Transverse colon (tissue), 4 donors: ENCODE measurements at regions not wholly inside any gene's neighbourhood (a gene's known extent, or its start where the extent isn't known, plus 50 kb on each side); places are given as distances from the start of the nearest gene placed in this dataset.

Experiments
- DNase-seq: peaks from one replicate; pipeline ENCODE4 v3.0.0-alpha.2; 2019
- H3K27ac ChIP-seq, 4 donors: fragments of 200-600 bp; sonication (generic); 2 replicates each; pipeline ENCODE4 v1.5.1; 2016 to 2018; ENCODE audit warnings: inconsistent platforms in 4 of 4
- H3K27me3 ChIP-seq: fragments of 200-600 bp; sonication (generic); 2 replicates; pipeline ENCODE4 v1.5.1; 2017; ENCODE audit warnings: inconsistent platforms
- H3K36me3 ChIP-seq, 4 donors: fragments of 200-600 bp; sonication (generic); 2 replicates each; pipeline ENCODE4 v1.5.1; 2017 to 2019; ENCODE audit warnings: inconsistent platforms in 4 of 4
- H3K4me1 ChIP-seq, 4 donors: fragments of 200-600 bp; sonication (generic); 2 replicates each; pipeline ENCODE4 v1.5.1; 2017 to 2020; ENCODE audit warnings: inconsistent platforms in 4 of 4
- H3K4me3 ChIP-seq, 4 donors: fragments of 200-600 bp; sonication (generic); 1 replicate in 1 of 4; 2 replicates in 3 of 4; pipeline versions ENCODE4 v1.5.1 to v1.6.1; 2017 to 2019; ENCODE audit warnings: inconsistent platforms in 4 of 4
- H3K9me3 ChIP-seq, 2 donors: fragments of 200-600 bp; sonication (generic); 2 replicates each; pipeline ENCODE4 v1.5.1; 2017 to 2019; ENCODE audit warnings: inconsistent platforms in 2 of 2
- EP300 ChIP-seq: sonication (generic); formaldehyde crosslinking; IDR thresholded peaks from one replicate; pipeline ENCODE4 v1.6.1; 2017; ENCODE audit warnings: antibody characterized with exemption, low read depth
- POLR2A ChIP-seq: fragments of 450-650 bp; IDR thresholded peaks from one replicate; pipeline ENCODE4 v1.6.1; 2016; ENCODE audit warnings: antibody characterized with exemption, mild to moderate bottlenecking, moderate library complexity
- POLR2AphosphoS5 ChIP-seq, 3 donors: sonication (generic); formaldehyde crosslinking; IDR thresholded peaks; one replicate each; pipeline ENCODE4 v1.6.1; 2016; ENCODE audit warnings: antibody characterized with exemption in 3 of 3
- WGBS, 2 donors: methylation state at CpG; one replicate each; pipeline ENCODE4 v1.1.5; 2018; ENCODE audit warnings: low coverage in 1 of 2; 5-methylcytosine and 5-hydroxymethylcytosine counted together
- in situ Hi-C, 4 donors: fragments of 200-750 bp; cut with MboI; loops; one replicate each; pipeline versions ENCODE4 v1.15.0 to v1.15.1; 2017; ENCODE audit warnings: low sequenced_read_pairs in 3 of 4, low pct_ligation_motif_present in 1 of 4, low pct_unique_long_range_greater_than_20kb in 1 of 4
- intact Hi-C: fragments of 100-400 bp; cut with DNase I; formaldehyde crosslinking; loops from one replicate; pipeline ENCODE4 v1.15.1; 2023; ENCODE audit warnings: low total_unique reads
- TF ChIP-seq, protein P1 (sequence below), 5 experiments: fragments of 200-600 bp in 3 of 5; fragments of 450-650 bp in 2 of 5; sonication (generic) in 3 of 5; IDR thresholded peaks; 1 replicate in 2 of 5; 2 replicates in 3 of 5; pipeline ENCODE4 v1.5.1; 2016 to 2017; ENCODE audit warnings: antibody characterized with exemption in 5 of 5, inconsistent platforms in 3 of 5, mild to moderate bottlenecking in 2 of 5, moderate library complexity in 1 of 5

DNA sequence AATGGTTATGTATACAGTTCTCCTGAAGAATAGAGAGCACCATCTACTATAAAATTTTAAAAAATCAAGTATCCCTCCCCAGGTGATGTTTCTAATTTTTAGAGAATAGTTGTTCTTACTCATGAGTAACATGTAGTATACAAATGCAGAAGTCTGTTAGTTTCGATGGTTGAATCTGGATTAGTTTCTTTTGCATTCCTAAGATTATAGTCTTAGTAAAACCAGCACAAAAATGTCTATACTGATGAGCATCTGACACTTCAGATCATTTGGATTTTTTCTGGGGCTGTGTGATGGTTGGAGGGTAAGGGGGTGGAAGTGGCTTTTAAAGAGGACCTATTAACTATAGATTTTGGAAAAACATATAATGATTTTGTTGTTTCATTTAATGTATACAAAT lies 167.3 kb upstream of the SGO1 start:
- no peak overlapping the region for H3K27ac ChIP-seq
- in situ Hi-C loops (no loop called here), intact Hi-C loops (no loop called here)
- no peaks in the 10 kb centered on the region for H3K27me3 ChIP-seq
- 75 to 95% methylated on average over 1 of the region's 1 CpG for WGBS, 2 donors
- no peak for TF ChIP-seq POLR2A
- no peak for TF ChIP-seq EP300
- TF ChIP-seq POLR2AphosphoS5 (IDR thresholded peaks at IDR 0.05): no peak
- TF ChIP-seq, protein P1, sequence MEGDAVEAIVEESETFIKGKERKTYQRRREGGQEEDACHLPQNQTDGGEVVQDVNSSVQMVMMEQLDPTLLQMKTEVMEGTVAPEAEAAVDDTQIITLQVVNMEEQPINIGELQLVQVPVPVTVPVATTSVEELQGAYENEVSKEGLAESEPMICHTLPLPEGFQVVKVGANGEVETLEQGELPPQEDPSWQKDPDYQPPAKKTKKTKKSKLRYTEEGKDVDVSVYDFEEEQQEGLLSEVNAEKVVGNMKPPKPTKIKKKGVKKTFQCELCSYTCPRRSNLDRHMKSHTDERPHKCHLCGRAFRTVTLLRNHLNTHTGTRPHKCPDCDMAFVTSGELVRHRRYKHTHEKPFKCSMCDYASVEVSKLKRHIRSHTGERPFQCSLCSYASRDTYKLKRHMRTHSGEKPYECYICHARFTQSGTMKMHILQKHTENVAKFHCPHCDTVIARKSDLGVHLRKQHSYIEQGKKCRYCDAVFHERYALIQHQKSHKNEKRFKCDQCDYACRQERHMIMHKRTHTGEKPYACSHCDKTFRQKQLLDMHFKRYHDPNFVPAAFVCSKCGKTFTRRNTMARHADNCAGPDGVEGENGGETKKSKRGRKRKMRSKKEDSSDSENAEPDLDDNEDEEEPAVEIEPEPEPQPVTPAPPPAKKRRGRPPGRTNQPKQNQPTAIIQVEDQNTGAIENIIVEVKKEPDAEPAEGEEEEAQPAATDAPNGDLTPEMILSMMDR (IDR thresholded peaks at IDR 0.05): no peak
- no peak overlapping the region for H3K4me3 ChIP-seq
- no peaks in the 10 kb centered on the region for H3K9me3 ChIP-seq
- H3K4me1 ChIP-seq: no peaks in the 10 kb centered on the region
- H3K36me3 ChIP-seq: no peaks in the 10 kb centered on the region
- no peak for DNase-seq

DNA sequence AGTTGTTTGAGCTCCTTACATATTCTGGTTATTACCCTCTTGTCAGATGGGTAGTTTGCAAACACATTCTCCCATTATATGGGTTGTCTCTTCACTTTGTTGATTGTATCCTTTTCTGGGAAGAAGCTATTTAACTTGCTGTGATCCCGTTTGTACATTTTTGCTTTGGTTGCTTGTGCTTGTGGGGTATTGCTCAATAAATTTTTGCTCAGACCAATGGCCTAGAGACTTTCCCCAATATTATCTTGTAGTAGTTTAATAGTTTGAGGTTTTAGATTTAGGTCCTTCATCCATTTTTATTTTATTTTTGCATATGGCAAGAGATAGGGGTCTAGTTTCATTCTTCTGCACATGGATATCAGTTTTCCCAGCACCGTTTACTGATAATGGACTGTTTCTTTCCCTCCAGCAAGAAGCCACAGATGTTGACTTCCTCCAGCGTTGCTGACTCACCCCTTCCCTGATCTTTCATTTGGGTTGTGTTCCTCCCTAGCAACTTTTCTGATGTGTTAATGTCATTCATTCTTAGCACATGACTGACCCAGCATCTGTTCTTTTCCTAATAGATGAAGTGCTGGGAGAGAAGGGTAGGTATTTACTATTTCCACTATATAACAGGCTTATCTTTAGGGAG lies 166.7 kb upstream of the SGO1 start:
- DNase-seq: no peak
- no peaks in the 10 kb centered on the region for H3K27me3 ChIP-seq
- 58 to 75% methylated on average over 3 of the region's 3 CpGs for WGBS, 2 donors
- H3K9me3 ChIP-seq: no peaks in the 10 kb centered on the region
- intact Hi-C loops: no loop called here
- no peak overlapping the region for H3K4me3 ChIP-seq
- in situ Hi-C loops: no loop called here
- H3K4me1 ChIP-seq: no peaks in the 10 kb centered on the region
- H3K36me3 ChIP-seq: no peaks in the 10 kb centered on the region
- TF ChIP-seq POLR2A (no peak), POLR2AphosphoS5 (IDR thresholded peaks at IDR 0.05) (no peak), EP300 (no peak)
- TF ChIP-seq, protein P1 (IDR thresholded peaks at IDR 0.05): no peak
- no peak overlapping the region for H3K27ac ChIP-seq

DNA sequence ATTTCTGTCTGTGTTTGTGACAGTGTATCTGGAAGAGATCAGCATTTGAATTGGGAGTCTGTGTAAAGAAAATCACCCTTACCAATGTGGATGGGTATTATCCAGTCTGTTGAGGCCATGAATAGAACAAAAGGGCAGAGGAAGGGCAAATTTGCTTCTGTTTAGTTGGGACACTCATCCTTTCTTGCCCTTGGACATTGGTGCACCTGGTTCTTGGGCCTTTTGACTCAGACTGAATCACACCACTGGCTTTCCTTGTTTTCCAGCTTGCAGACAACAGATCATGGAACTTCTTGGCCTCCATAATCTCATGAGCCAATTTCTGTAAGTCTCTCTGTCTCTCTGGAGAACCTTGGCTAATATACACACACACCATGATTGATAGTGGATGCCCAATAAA lies 164.4 kb upstream of the SGO1 start:
- TF ChIP-seq POLR2AphosphoS5 (IDR thresholded peaks at IDR 0.05) (no peak), EP300 (no peak), POLR2A (no peak)
- TF ChIP-seq, protein P1 (IDR thresholded peaks at IDR 0.05): no peak
- Histone ChIP-seq H3K4me3 (no peak overlapping the region), H3K27ac (no peak overlapping the region), H3K9me3 (no peaks in the 10 kb centered on the region), H3K36me3 (no peaks in the 10 kb centered on the region), H3K27me3 (no peaks in the 10 kb centered on the region), H3K4me1 (no peaks in the 10 kb centered on the region)
- intact Hi-C loops: no loop called here
- in situ Hi-C loops: no loop called here
- no peak for DNase-seq

DNA sequence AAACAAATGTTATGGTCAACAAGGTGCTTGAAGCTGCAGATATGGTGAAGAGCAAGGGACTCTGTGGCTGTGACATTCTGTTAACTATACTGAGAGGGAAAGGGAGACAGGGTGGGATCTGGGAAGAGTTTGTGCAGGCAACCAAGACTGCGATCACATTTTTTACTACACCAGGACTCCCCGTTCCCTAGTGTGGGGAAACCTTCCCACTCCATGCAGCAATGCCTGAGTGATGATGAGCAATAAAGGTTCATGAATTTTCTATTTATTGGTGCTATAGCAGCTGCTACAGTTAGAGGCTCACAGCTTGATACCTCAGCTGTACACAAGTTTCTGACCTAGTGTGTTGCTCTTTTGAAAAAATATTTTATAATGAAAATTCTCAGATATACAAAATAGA lies 160.9 kb upstream of the SGO1 start:
- no peak overlapping the region for H3K4me3 ChIP-seq
- no peak for DNase-seq
- H3K36me3 ChIP-seq: no peaks in the 10 kb centered on the region
- in situ Hi-C loops: no loop called here
- H3K9me3 ChIP-seq: no peaks in the 10 kb centered on the region
- H3K27me3 ChIP-seq: no peaks in the 10 kb centered on the region
- whole genome bisulfite sequencing, 2 donors: 82% methylated on average over 2 of the region's 2 CpGs; no CpG with 5 or more reads in 1 of the 2 donors
- no peaks in the 10 kb centered on the region for H3K4me1 ChIP-seq
- H3K27ac ChIP-seq: no peak overlapping the region
- TF ChIP-seq POLR2AphosphoS5 (IDR thresholded peaks at IDR 0.05) (no peak), POLR2A (no peak), EP300 (no peak)
- TF ChIP-seq, protein P1 (IDR thresholded peaks at IDR 0.05): no peak
- intact Hi-C loops: no loop called here
